ENCODE measurements at regions not wholly inside any gene's neighbourhood (a gene's known extent, or its start where the extent isn't known, plus 50 kb on each side); places are given as distances from the start of the nearest gene placed in this dataset.

DNA sequence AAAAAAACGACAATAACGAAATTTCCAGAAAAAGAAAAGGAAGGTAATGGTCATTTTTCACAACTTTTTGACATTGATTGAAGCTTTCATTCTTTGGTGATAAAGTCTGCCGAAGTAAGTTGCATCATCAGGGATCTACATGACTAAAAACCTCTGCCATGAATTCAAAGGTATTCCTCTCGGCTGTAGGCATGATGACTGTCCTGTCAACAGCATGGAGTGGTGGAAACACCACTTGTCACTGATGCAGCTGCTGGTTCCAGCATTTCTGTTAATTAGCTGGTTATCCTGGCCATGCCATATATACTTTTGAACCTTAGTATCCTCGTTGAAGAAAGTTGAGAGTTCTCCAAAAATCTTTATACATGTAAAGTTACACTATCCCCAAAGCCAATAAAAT lies 859.0 kb upstream of the ARPP21 start:
- H3K36me3 ChIP-seq: no peaks in the 10 kb centered on the region
- TF ChIP-seq, protein P1, sequence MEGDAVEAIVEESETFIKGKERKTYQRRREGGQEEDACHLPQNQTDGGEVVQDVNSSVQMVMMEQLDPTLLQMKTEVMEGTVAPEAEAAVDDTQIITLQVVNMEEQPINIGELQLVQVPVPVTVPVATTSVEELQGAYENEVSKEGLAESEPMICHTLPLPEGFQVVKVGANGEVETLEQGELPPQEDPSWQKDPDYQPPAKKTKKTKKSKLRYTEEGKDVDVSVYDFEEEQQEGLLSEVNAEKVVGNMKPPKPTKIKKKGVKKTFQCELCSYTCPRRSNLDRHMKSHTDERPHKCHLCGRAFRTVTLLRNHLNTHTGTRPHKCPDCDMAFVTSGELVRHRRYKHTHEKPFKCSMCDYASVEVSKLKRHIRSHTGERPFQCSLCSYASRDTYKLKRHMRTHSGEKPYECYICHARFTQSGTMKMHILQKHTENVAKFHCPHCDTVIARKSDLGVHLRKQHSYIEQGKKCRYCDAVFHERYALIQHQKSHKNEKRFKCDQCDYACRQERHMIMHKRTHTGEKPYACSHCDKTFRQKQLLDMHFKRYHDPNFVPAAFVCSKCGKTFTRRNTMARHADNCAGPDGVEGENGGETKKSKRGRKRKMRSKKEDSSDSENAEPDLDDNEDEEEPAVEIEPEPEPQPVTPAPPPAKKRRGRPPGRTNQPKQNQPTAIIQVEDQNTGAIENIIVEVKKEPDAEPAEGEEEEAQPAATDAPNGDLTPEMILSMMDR (IDR thresholded peaks at IDR 0.05; ENCODE audit: low read depth, low read length): no peak
- H3K4me1 ChIP-seq: no peaks in the 10 kb centered on the region
- no peak for DNase-seq
- no peak overlapping the region for H3K4me3 ChIP-seq (ENCODE audit: low read depth, low read length)
- H3K9me3 ChIP-seq: no peaks in the 10 kb centered on the region
- no peaks in the 10 kb centered on the region for H3K27me3 ChIP-seq

DNA sequence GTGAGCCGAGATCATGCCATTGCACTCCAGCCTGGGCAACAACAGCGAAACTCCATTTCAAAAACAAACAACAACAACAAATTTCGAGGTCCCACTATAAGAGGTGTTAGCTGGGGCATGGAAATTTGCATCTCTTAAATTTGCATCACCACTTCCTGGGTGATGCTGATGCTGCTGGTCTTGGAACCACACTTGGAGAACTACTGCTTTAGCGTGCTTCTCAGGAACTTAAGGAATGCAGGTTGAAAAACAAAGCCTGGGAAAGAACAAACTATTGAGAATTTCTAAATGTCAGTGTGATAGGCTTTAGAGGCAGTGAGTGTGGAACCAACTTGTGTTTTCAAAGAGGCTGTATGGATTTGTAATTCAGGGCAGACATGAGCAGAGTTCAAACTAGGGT lies 858.4 kb upstream of the ARPP21 start:
- Histone ChIP-seq H3K9me3 (no peaks in the 10 kb centered on the region), H3K36me3 (no peaks in the 10 kb centered on the region), H3K27me3 (no peaks in the 10 kb centered on the region), H3K4me1 (no peaks in the 10 kb centered on the region), H3K4me3 (ENCODE audit: low read depth, low read length) (no peak overlapping the region)
- DNase-seq: no peak
- TF ChIP-seq, protein P1 (IDR thresholded peaks at IDR 0.05; ENCODE audit: low read depth, low read length): no peak

DNA sequence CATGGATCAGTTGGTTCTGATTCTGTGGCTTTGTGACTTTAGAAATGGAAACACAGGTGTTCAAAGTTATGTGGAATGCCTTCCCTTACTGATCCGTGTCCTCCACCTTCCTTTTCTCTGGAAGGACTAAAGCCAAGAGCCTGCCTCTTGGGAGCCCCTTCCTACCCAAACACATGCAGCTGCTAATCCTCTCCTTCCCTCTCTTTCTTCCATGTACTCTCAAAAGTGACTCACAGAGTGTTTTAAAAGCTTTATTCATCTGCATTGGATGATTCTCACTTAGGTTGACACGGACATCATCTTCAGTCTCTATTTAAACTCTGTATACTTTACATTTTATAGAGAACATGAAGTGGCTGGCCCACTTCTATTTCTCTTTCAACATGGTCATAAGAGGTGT lies 856.5 kb upstream of the ARPP21 start:
- no peak for DNase-seq
- H3K4me3 ChIP-seq (ENCODE audit: low read depth, low read length): no peak overlapping the region
- H3K36me3 ChIP-seq: no peaks in the 10 kb centered on the region
- no peaks in the 10 kb centered on the region for H3K4me1 ChIP-seq
- H3K9me3 ChIP-seq: no peaks in the 10 kb centered on the region
- no peaks in the 10 kb centered on the region for H3K27me3 ChIP-seq
- TF ChIP-seq, protein P1 (IDR thresholded peaks at IDR 0.05; ENCODE audit: low read depth, low read length): no peak

DNA sequence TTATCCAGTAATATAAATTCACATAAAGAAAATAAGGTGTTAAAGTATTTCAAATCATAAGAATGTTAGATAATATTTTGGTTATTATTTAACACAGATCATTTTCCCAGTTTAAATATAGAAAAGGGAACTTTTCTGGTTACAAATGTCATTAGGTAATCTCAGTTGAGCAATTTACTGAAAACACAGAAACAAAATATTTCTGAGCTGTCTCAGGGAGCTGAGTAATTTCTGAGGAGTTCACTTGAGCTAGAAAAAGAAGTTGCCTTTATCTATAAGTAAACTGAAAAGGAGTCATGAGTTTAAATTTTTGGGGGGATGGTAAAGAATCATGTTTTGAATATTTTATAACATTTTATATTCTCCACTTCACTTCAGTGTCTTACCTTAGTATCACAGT lies 855.4 kb upstream of the ARPP21 start:
- TF ChIP-seq, protein P1 (IDR thresholded peaks at IDR 0.05; ENCODE audit: low read depth, low read length): no peak
- Histone ChIP-seq H3K27me3 (no peaks in the 10 kb centered on the region), H3K4me1 (no peaks in the 10 kb centered on the region)

DNA sequence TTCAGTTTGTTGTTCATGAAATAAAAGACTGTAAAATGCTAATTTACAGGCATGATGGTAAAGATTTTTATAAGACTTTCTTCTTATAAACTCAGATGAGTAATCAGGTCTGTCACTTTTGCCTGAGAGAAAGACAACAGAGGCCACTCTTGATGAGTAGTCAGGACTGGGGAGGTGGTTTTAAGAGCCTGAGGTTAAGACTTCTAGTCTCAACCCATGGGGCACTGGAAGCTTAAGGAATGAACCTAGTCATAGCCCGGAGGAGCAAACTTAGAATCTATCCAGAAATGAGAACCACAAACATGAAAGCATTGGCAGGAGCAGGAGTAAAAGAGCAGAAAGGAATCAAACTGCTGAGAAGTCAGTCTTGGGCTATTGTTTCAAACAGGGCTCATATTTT lies 846.3 kb upstream of the ARPP21 start:
- DNase-seq: no peak
- TF ChIP-seq, protein P1 (IDR thresholded peaks at IDR 0.05; ENCODE audit: low read depth, low read length): no peak
- no peaks in the 10 kb centered on the region for H3K27me3 ChIP-seq
- H3K36me3 ChIP-seq: no peaks in the 10 kb centered on the region
- no peaks in the 10 kb centered on the region for H3K4me1 ChIP-seq
- no peak overlapping the region for H3K4me3 ChIP-seq (ENCODE audit: low read depth, low read length)
- no peaks in the 10 kb centered on the region for H3K9me3 ChIP-seq

More for the DNA sequence above, 855.4 kb upstream of the ARPP21 start:
- Histone ChIP-seq H3K9me3 (no peaks in the 10 kb centered on the region), H3K36me3 (no peaks in the 10 kb centered on the region), H3K4me3 (ENCODE audit: low read depth, low read length) (no peak overlapping the region)
- DNase-seq: no peak

DNA sequence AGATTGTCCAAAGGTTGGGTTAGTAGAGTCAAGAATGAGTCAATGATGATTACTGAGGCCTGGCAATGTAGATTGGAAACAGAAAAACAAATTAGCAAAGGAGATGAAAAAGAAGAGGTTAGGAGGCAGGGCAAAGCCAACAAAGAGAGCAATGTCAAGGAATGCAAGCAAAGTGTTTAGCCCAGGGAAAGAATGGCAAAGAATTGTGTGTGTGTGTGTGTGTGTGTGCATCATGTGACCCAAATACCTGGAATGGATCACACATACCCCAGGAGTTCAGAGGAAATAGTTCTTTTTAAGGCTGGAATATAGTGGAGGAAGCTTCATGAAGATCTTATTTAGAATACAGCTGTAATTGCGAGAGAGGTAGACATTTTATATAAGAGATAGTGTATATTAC lies 831.7 kb upstream of the ARPP21 start:
- no peak for DNase-seq
- no peak overlapping the region for H3K4me3 ChIP-seq (ENCODE audit: low read depth, low read length)
- H3K27me3 ChIP-seq: no peaks in the 10 kb centered on the region
- no peaks in the 10 kb centered on the region for H3K36me3 ChIP-seq
- no peaks in the 10 kb centered on the region for H3K4me1 ChIP-seq
- no peaks in the 10 kb centered on the region for H3K9me3 ChIP-seq
- TF ChIP-seq, protein P1 (IDR thresholded peaks at IDR 0.05; ENCODE audit: low read depth, low read length): no peak

Measured in BE2C (cell line).